ENCODE measurements at regions not wholly inside any gene's neighbourhood (a gene's known extent, or its start where the extent isn't known, plus 50 kb on each side); places are given as distances from the start of the nearest gene placed in this dataset.

DNA sequence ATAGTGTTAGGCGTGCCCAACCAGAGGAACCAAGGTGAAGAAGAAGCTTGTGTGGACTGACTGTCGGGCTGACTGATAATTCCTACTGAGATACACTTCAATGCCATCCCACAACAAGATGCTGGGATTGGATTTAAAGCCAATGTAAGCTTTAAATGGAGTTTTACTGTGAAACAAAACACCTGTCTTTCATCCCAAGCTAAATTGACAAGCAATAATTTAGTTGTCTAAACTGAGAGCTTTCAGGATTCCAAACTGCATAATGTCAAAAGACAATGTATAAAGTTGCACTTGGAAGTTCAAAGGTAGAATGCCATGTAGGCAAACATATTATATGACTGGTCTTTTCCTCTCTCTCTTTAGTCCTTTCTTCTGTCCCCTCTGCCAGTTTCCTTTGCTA lies 1025.3 kb upstream of the FANCL start:
- Histone ChIP-seq H3K27me3 (ENCODE audit: insufficient read depth, low read length, poor library complexity) (no peaks in the 10 kb centered on the region), H2AK5ac (ENCODE audit: low read length) (no peak overlapping the region), H4K5ac (ENCODE audit: low read length) (no peak overlapping the region), H3K27ac (ENCODE audit: low read depth, low read length) (no peak overlapping the region), H3K4me2 (ENCODE audit: low read length) (no peak overlapping the region), H3K4me3 (ENCODE audit: low read length) (no peak overlapping the region), H2BK5ac (ENCODE audit: low read length) (no peak overlapping the region), H3K36me3 (ENCODE audit: control insufficient read depth, insufficient read depth, low read length) (no peaks in the 10 kb centered on the region), H4K8ac (ENCODE audit: low read depth, low read length) (no peak overlapping the region), H3K79me2 (ENCODE audit: control insufficient read depth, insufficient read depth, low read length) (no peaks in the 10 kb centered on the region), H2BK120ac (ENCODE audit: low read depth, low read length) (no peak overlapping the region), H3K18ac (ENCODE audit: low read length) (no peak overlapping the region), H3K4me1 (ENCODE audit: control insufficient read depth, low read depth, low read length) (no peaks in the 10 kb centered on the region), H3K79me1 (ENCODE audit: low read length) (no peaks in the 10 kb centered on the region), H3K4ac (ENCODE audit: low read depth, low read length) (no peak overlapping the region), H3K56ac (ENCODE audit: low read length) (no peak overlapping the region), H3K23ac (ENCODE audit: low read length) (no peak overlapping the region), H2BK15ac (replicated peaks; ENCODE audit: low read depth) (no peak overlapping the region), H3K9ac (ENCODE audit: low read length) (no peak overlapping the region)
- WGBS (ENCODE audit: extremely low coverage, insufficient coverage, low lambda C conversion rate): no CpG with 5 or more reads among the region's 2 CpGs
- no peak for DNase-seq

DNA sequence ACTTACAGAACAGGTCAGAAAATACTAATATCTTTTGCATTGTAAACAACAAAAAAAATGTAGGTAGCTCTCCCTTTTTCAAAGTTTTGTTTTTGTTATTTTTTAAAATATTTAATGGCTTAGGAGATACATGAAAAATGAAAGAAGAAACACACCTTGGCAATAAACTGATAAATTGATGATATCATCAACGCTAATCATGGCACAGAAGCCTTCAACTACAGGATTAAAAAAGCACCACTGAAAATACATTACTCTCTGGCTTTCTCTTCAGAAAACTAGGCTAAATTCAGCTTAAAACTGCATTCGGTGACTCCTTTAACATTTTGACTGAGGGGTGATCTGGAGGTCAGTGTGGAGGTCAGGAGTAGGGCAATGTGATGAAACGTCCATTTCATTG lies 1018.8 kb upstream of the FANCL start:
- WGBS (ENCODE audit: extremely low coverage, insufficient coverage, low lambda C conversion rate): no CpG with 5 or more reads among the region's 3 CpGs
- no peak overlapping the region for H3K4me3 ChIP-seq (ENCODE audit: low read length)
- H3K4me2 ChIP-seq (ENCODE audit: low read length): no peak overlapping the region
- H3K36me3 ChIP-seq (ENCODE audit: control insufficient read depth, insufficient read depth, low read length): no peaks in the 10 kb centered on the region
- H3K27me3 ChIP-seq (ENCODE audit: insufficient read depth, low read length, poor library complexity): no peaks in the 10 kb centered on the region
- H2BK15ac ChIP-seq (replicated peaks; ENCODE audit: low read depth): no peak overlapping the region
- no peak overlapping the region for H3K9ac ChIP-seq (ENCODE audit: low read length)
- H4K8ac ChIP-seq (ENCODE audit: low read depth, low read length): no peak overlapping the region
- no peak overlapping the region for H3K23ac ChIP-seq (ENCODE audit: low read length)
- H2AK5ac ChIP-seq (ENCODE audit: low read length): no peak overlapping the region
- no peak overlapping the region for H3K27ac ChIP-seq (ENCODE audit: low read depth, low read length)
- H3K79me1 ChIP-seq (ENCODE audit: low read length): no peaks in the 10 kb centered on the region
- H3K79me2 ChIP-seq (ENCODE audit: control insufficient read depth, insufficient read depth, low read length): no peaks in the 10 kb centered on the region
- no peak for DNase-seq
- no peak overlapping the region for H2BK5ac ChIP-seq (ENCODE audit: low read length)
- H2BK120ac ChIP-seq (ENCODE audit: low read depth, low read length): no peak overlapping the region
- no peak overlapping the region for H3K56ac ChIP-seq (ENCODE audit: low read length)
- H3K4me1 ChIP-seq (ENCODE audit: control insufficient read depth, low read depth, low read length): no peaks in the 10 kb centered on the region
- H3K4ac ChIP-seq (ENCODE audit: low read depth, low read length): no peak overlapping the region
- no peak overlapping the region for H4K5ac ChIP-seq (ENCODE audit: low read length)
- H3K18ac ChIP-seq (ENCODE audit: low read length): no peak overlapping the region

DNA sequence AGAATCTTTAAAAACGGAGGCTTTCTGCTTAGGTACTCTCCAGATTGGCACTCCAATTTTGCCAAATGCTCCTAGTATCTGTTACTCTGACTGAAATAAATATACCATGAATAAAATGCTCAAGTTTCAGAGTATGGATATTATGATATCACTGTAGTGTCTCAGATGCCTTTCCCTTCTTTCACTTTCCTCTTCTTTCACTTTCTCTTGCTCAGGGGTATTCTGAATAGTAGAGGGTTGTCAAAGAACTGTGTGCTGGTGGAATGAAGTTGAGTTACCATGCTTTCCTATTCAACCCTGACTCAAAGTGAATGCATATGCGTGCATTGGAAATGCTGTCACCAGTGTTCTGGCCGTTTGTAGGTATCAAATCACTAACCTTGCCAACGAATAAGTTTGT lies 1015.2 kb upstream of the FANCL start:
- no peak overlapping the region for H3K18ac ChIP-seq (ENCODE audit: low read length)
- WGBS (ENCODE audit: extremely low coverage, insufficient coverage, low lambda C conversion rate): no CpG with 5 or more reads among the region's 4 CpGs

DNA sequence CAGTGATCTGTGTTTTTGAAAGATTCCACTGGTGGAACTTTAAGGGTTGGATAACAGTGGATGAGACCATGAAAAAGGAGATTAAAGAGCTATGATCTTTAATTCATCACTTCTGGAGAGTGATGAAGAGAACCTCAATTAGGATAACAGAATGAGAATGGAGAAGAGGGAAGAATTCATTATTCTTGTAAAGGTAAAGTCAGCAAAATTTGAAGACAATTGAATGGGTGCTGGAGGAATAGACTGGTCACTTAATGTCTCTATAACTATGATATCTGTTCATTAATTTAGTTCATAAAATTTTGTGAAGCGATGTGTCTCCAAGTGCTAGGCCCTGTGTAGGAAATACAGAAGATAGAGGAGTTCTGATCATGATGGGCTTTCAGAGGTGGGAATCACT lies 1013.2 kb upstream of the FANCL start:
- Histone ChIP-seq H3K4me1 (ENCODE audit: control insufficient read depth, low read depth, low read length) (no peaks in the 10 kb centered on the region), H2AK5ac (ENCODE audit: low read length) (no peak overlapping the region), H3K9ac (ENCODE audit: low read length) (no peak overlapping the region), H3K56ac (ENCODE audit: low read length) (no peak overlapping the region), H3K4me3 (ENCODE audit: low read length) (no peak overlapping the region), H2BK15ac (replicated peaks; ENCODE audit: low read depth) (no peak overlapping the region), H3K36me3 (ENCODE audit: control insufficient read depth, insufficient read depth, low read length) (no peaks in the 10 kb centered on the region), H3K18ac (ENCODE audit: low read length) (no peak overlapping the region), H3K4me2 (ENCODE audit: low read length) (no peak overlapping the region), H2BK120ac (ENCODE audit: low read depth, low read length) (no peak overlapping the region), H3K27me3 (ENCODE audit: insufficient read depth, low read length, poor library complexity) (no peaks in the 10 kb centered on the region), H3K79me2 (ENCODE audit: control insufficient read depth, insufficient read depth, low read length) (no peaks in the 10 kb centered on the region), H3K79me1 (ENCODE audit: low read length) (no peaks in the 10 kb centered on the region), H3K4ac (ENCODE audit: low read depth, low read length) (no peak overlapping the region), H4K8ac (ENCODE audit: low read depth, low read length) (no peak overlapping the region), H2BK5ac (ENCODE audit: low read length) (no peak overlapping the region), H3K27ac (ENCODE audit: low read depth, low read length) (no peak overlapping the region), H3K23ac (ENCODE audit: low read length) (no peak overlapping the region), H4K5ac (ENCODE audit: low read length) (no peak overlapping the region)
- no CpG with 5 or more reads among the region's 1 CpG for WGBS (ENCODE audit: extremely low coverage, insufficient coverage, low lambda C conversion rate)
- no peak for DNase-seq

More for the DNA sequence above, 1015.2 kb upstream of the FANCL start:
- no peak overlapping the region for H2BK5ac ChIP-seq (ENCODE audit: low read length)
- H3K4me3 ChIP-seq (ENCODE audit: low read length): no peak overlapping the region
- H3K79me2 ChIP-seq (ENCODE audit: control insufficient read depth, insufficient read depth, low read length): no peaks in the 10 kb centered on the region
- no peak overlapping the region for H3K23ac ChIP-seq (ENCODE audit: low read length)
- H3K9ac ChIP-seq (ENCODE audit: low read length): no peak overlapping the region
- no peak overlapping the region for H4K5ac ChIP-seq (ENCODE audit: low read length)
- no peak overlapping the region for H4K8ac ChIP-seq (ENCODE audit: low read depth, low read length)
- no peaks in the 10 kb centered on the region for H3K4me1 ChIP-seq (ENCODE audit: control insufficient read depth, low read depth, low read length)
- no peak overlapping the region for H3K56ac ChIP-seq (ENCODE audit: low read length)
- H3K27me3 ChIP-seq (ENCODE audit: insufficient read depth, low read length, poor library complexity): no peaks in the 10 kb centered on the region
- no peak overlapping the region for H3K4me2 ChIP-seq (ENCODE audit: low read length)
- no peak overlapping the region for H2BK15ac ChIP-seq (replicated peaks; ENCODE audit: low read depth)
- no peaks in the 10 kb centered on the region for H3K79me1 ChIP-seq (ENCODE audit: low read length)
- no peak overlapping the region for H3K4ac ChIP-seq (ENCODE audit: low read depth, low read length)
- no peaks in the 10 kb centered on the region for H3K36me3 ChIP-seq (ENCODE audit: control insufficient read depth, insufficient read depth, low read length)
- DNase-seq: no peak
- H2BK120ac ChIP-seq (ENCODE audit: low read depth, low read length): no peak overlapping the region
- no peak overlapping the region for H2AK5ac ChIP-seq (ENCODE audit: low read length)
- no peak overlapping the region for H3K27ac ChIP-seq (ENCODE audit: low read depth, low read length)

DNA sequence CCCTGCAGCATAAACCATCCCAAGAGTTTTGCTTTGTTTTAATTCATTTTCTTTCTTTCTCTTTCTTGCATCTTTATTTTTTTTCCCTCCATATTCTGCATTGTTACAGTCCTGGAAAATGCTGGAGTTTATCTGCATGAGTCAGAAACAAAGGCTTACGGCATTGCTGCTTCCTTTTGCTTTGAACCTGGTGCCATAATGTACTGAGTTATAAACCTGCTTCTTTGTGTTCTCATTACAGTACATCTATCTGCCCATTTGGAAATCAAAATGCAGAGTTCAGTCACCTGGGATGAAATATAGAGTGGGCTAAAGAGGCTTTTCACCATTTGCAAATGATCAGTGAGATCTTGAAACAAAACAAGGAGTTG lies 1009.2 kb upstream of the FANCL start:
- Histone ChIP-seq H2AK5ac (ENCODE audit: low read length) (no peak overlapping the region), H3K27ac (ENCODE audit: low read depth, low read length) (no peak overlapping the region), H3K79me1 (ENCODE audit: low read length) (no peaks in the 10 kb centered on the region), H3K23ac (ENCODE audit: low read length) (no peak overlapping the region), H3K4ac (ENCODE audit: low read depth, low read length) (no peak overlapping the region), H3K27me3 (ENCODE audit: insufficient read depth, low read length, poor library complexity) (no peaks in the 10 kb centered on the region), H3K36me3 (ENCODE audit: control insufficient read depth, insufficient read depth, low read length) (no peaks in the 10 kb centered on the region), H2BK120ac (ENCODE audit: low read depth, low read length) (no peak overlapping the region), H3K4me3 (ENCODE audit: low read length) (no peak overlapping the region), H3K18ac (ENCODE audit: low read length) (no peak overlapping the region), H4K5ac (ENCODE audit: low read length) (no peak overlapping the region), H4K8ac (ENCODE audit: low read depth, low read length) (no peak overlapping the region), H2BK15ac (replicated peaks; ENCODE audit: low read depth) (no peak overlapping the region), H3K79me2 (ENCODE audit: control insufficient read depth, insufficient read depth, low read length) (no peaks in the 10 kb centered on the region), H2BK5ac (ENCODE audit: low read length) (no peak overlapping the region), H3K4me2 (ENCODE audit: low read length) (no peak overlapping the region), H3K9ac (ENCODE audit: low read length) (no peak overlapping the region), H3K56ac (ENCODE audit: low read length) (no peak overlapping the region), H3K4me1 (ENCODE audit: control insufficient read depth, low read depth, low read length) (no peaks in the 10 kb centered on the region)
- no peak for DNase-seq
- no CpG with 5 or more reads among the region's 1 CpG for WGBS (ENCODE audit: extremely low coverage, insufficient coverage, low lambda C conversion rate)

DNA sequence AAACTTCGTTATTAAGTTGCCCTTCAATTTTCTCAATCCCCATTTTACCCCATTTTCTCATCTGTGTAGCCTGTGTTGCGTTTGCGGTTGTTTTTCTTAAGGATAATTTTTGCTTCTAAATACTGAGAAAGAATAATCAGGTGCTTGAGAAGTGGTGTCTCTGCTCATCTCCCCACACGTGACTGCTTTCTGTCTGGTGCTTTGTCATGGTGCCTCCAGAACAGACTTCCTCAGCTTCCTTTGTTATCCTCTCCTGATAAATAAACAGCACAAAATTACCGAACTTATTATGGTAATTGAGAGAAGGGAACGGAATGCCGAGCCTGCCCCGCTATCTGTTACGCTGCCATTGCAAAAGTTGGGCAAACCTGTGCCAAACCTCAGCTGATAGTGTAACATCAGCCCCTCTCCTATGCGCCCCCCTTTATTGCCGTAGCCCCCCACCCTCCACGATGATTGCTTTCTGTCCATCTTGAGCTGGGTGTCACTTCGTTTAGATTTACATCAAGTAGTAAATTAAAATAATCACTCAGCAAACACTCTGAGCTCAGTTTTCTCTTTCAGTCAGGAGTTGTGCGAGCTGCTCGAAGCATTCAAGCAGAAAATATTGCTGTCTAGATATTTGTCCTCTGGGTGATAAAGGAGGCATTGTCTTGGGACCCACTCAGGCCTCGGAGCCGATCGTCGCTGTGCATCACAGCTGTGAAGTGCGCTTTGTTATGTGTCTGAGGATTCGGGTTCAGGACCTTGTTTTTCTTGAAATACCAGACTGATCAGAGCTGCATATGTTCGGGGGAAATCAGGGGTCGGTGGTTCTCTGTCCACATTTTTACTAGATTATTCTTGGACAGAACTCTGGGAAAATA lies 1008.5 kb upstream of the FANCL start:
- H3K4me3 ChIP-seq (ENCODE audit: low read length): no peak overlapping the region
- no peak overlapping the region for H4K5ac ChIP-seq (ENCODE audit: low read length)
- no peak overlapping the region for H3K56ac ChIP-seq (ENCODE audit: low read length)
- no peaks in the 10 kb centered on the region for H3K79me1 ChIP-seq (ENCODE audit: low read length)
- H3K27me3 ChIP-seq (ENCODE audit: insufficient read depth, low read length, poor library complexity): no peaks in the 10 kb centered on the region
- H3K4me1 ChIP-seq (ENCODE audit: control insufficient read depth, low read depth, low read length): no peaks in the 10 kb centered on the region
- WGBS (ENCODE audit: extremely low coverage, insufficient coverage, low lambda C conversion rate): no CpG with 5 or more reads among the region's 23 CpGs
- no peak overlapping the region for H3K18ac ChIP-seq (ENCODE audit: low read length)
- no peak overlapping the region for H3K9ac ChIP-seq (ENCODE audit: low read length)
- H2BK15ac ChIP-seq (replicated peaks; ENCODE audit: low read depth): no peak overlapping the region
- H3K79me2 ChIP-seq (ENCODE audit: control insufficient read depth, insufficient read depth, low read length): no peaks in the 10 kb centered on the region
- H2BK5ac ChIP-seq (ENCODE audit: low read length): no peak overlapping the region
- no peak overlapping the region for H3K4ac ChIP-seq (ENCODE audit: low read depth, low read length)
- no peak overlapping the region for H2AK5ac ChIP-seq (ENCODE audit: low read length)
- no peaks in the 10 kb centered on the region for H3K36me3 ChIP-seq (ENCODE audit: control insufficient read depth, insufficient read depth, low read length)
- no peak overlapping the region for H3K23ac ChIP-seq (ENCODE audit: low read length)
- H3K4me2 ChIP-seq (ENCODE audit: low read length): no peak overlapping the region
- DNase-seq: no peak
- no peak overlapping the region for H3K27ac ChIP-seq (ENCODE audit: low read depth, low read length)
- H2BK120ac ChIP-seq (ENCODE audit: low read depth, low read length): no peak overlapping the region
- H4K8ac ChIP-seq (ENCODE audit: low read depth, low read length): no peak overlapping the region

Measured in mesendoderm (in vitro differentiated cells).